MCF 10A (cell line): ENCODE measurements at regions not wholly inside any gene's neighbourhood (a gene's known extent, or its start where the extent isn't known, plus 50 kb on each side); places are given as distances from the start of the nearest gene placed in this dataset.

Experiments
- BruUV-seq: library from RNA; stranded (reverse); fragments of 400-500 nt; replicated peaks from 2 replicates; lab custom pipeline; 2021; lab: Mats Ljungman, UMichigan
- CTCF ChIA-PET: fragments of 300-600 bp; sonication (Branson Sonifier 250); formaldehyde crosslinking; extraction: SDS; loops from one replicate; lab custom pipeline; 2021; ENCODE audit warnings: antibody characterized with exemption, inconsistent platforms; lab: Yijun Ruan, JAX
- POLR2A ChIA-PET: fragments of 300-600, 350-650 bp; sonication (Branson Sonifier 250); formaldehyde crosslinking; extraction: SDS; loops from one replicate; lab custom pipeline; 2020; ENCODE audit warnings: antibody characterized with exemption, inconsistent platforms; lab: Yijun Ruan, JAX
- DNase-seq: peaks from one replicate; pipeline ENCODE4 v3.0.0-alpha.2; 2018; ENCODE audit not compliant: unreplicated experiment
- H3K27ac Mint-ChIP-seq: one replicate; pipeline ENCODE4 v1.8.0; 2022; ENCODE audit warnings: mild to moderate bottlenecking, low read depth, mixed read lengths; ENCODE audit not compliant: unreplicated experiment
- H3K27me3 Mint-ChIP-seq: one replicate; pipeline ENCODE4 v1.8.0; 2022; ENCODE audit warnings: mixed read lengths; ENCODE audit not compliant: insufficient read depth, unreplicated experiment
- H3K36me3 Mint-ChIP-seq: one replicate; pipeline ENCODE4 v1.8.0; 2022; ENCODE audit warnings: mild to moderate bottlenecking, moderate library complexity, mixed read lengths; ENCODE audit not compliant: insufficient read depth, unreplicated experiment
- H3K4me1 Mint-ChIP-seq: one replicate; pipeline ENCODE4 v1.8.0; 2022; ENCODE audit warnings: mixed read lengths; ENCODE audit not compliant: insufficient read depth, unreplicated experiment
- H3K4me3 Mint-ChIP-seq: one replicate; pipeline ENCODE4 v1.8.0; 2022; ENCODE audit warnings: mild to moderate bottlenecking, moderate library complexity, mixed read lengths; ENCODE audit not compliant: unreplicated experiment
- H3K9me3 Mint-ChIP-seq: one replicate; pipeline ENCODE4 v1.8.0; 2022; ENCODE audit warnings: mixed read lengths; ENCODE audit not compliant: unreplicated experiment
- intact Hi-C: fragments of 100-400 bp; cut with micrococcal nuclease; formaldehyde crosslinking; loops from 2 replicates; pipeline ENCODE4 v1.14.1; 2022
- TF ChIP-seq, protein P1 (sequence below): fragments of 200-600 bp; IDR thresholded peaks from one replicate; pipeline ENCODE4 v1.8.0; 2022; ENCODE audit warnings: antibody characterized with exemption, mild to moderate bottlenecking; ENCODE audit not compliant: unreplicated experiment

DNA sequence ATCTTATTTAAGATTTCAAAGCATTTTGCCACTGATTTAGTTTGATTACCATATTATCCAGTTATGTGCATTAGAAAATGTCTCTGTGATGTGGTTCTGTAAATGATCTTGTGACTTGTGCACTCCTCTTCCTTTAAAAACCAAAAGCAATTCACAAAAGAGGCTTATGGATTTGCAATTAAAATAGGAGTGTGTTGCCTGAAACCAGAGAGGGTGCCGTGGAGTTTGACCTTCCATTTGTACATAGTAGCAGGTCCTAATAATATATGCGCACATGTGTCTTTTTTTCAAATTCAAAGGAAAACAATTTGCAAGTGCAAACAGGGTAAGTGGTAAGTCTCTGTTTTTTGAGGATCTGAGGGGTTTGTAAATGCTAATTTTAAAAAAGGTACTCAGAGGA is 470.9 kb downstream of the VRK1 start:
- H3K27ac Mint-ChIP-seq: no peak overlapping the region
- ChIA-PET CTCF (no interaction called here), POLR2A (no interaction called here)
- peaks cover 13% of the 10 kb centered on the region for H3K27me3 Mint-ChIP-seq
- H3K4me1 Mint-ChIP-seq: peaks cover 21% of the 10 kb centered on the region
- H3K9me3 Mint-ChIP-seq: no peaks in the 10 kb centered on the region
- no peak overlapping the region for H3K4me3 Mint-ChIP-seq
- no TSS peak for BruUV-seq
- intact Hi-C loops: no loop called here
- no peaks in the 10 kb centered on the region for H3K36me3 Mint-ChIP-seq
- TF ChIP-seq, protein P1, sequence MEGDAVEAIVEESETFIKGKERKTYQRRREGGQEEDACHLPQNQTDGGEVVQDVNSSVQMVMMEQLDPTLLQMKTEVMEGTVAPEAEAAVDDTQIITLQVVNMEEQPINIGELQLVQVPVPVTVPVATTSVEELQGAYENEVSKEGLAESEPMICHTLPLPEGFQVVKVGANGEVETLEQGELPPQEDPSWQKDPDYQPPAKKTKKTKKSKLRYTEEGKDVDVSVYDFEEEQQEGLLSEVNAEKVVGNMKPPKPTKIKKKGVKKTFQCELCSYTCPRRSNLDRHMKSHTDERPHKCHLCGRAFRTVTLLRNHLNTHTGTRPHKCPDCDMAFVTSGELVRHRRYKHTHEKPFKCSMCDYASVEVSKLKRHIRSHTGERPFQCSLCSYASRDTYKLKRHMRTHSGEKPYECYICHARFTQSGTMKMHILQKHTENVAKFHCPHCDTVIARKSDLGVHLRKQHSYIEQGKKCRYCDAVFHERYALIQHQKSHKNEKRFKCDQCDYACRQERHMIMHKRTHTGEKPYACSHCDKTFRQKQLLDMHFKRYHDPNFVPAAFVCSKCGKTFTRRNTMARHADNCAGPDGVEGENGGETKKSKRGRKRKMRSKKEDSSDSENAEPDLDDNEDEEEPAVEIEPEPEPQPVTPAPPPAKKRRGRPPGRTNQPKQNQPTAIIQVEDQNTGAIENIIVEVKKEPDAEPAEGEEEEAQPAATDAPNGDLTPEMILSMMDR: no peak
- DNase-seq: no peak

DNA sequence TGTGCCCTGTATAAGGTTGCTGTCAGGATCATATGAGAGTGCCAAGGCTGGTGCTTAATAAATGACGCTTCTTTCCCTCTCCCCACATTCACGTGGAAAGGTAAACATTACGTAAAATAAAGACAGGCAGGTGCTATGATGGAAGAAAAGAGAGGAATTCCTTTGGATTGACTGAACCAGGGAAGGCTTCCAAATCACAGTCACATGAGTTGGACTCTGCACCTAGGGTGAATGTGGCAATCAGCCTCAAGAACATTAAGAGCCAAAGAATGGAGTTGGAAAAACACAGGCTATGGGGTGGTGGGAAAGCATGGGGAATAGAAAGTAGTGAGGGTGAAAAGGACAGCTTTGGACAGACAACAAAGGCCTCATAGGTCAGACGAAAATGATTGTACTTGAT is 473.1 kb downstream of the VRK1 start:
- BruUV-seq: no TSS peak

DNA sequence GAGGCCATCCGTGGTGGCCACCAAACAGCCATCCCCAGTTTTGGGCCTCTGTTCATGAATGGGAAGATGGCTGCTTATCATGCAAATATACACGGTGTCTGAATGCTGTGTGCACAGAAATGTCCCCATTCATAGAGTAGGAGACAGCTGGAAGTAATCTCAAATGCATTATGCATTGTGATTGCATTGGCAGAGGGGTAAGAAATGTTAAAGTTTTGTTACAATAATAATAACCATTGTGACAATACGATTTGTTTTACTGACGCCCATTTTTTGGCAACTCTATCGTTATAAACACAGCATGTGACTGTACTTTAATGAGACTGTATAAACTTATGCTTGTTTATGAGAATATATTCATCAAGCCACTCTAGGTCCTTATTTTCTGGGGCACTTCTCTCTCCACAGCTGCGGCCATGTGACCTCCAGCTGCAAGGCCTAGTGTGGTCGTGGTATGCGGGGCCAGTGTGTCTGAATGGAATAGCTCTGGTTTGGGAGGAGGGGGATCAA is 474.3 kb downstream of the VRK1 start:
- DNase-seq: no peak
- peaks cover 39% of the 10 kb centered on the region for H3K27me3 Mint-ChIP-seq
- ChIA-PET CTCF (no interaction called here), POLR2A (no interaction called here)
- BruUV-seq: no TSS peak
- H3K9me3 Mint-ChIP-seq: no peaks in the 10 kb centered on the region
- no peaks in the 10 kb centered on the region for H3K36me3 Mint-ChIP-seq
- H3K4me3 Mint-ChIP-seq: no peak overlapping the region
- TF ChIP-seq, protein P1: no peak
- H3K4me1 Mint-ChIP-seq: peaks cover 15% of the 10 kb centered on the region
- no peak overlapping the region for H3K27ac Mint-ChIP-seq
- intact Hi-C loops: no loop called here

More for the DNA sequence above, 473.1 kb downstream of the VRK1 start:
- DNase-seq: peak; percentile 45
- Mint-ChIP-seq H3K36me3 (no peaks in the 10 kb centered on the region), H3K9me3 (no peaks in the 10 kb centered on the region), H3K27me3 (peaks cover 27% of the 10 kb centered on the region), H3K4me3 (no peak overlapping the region), H3K4me1 (peaks cover 21% of the 10 kb centered on the region), H3K27ac (no peak overlapping the region)
- CTCF ChIA-PET: interaction anchor here (0.6 kb wide), 1 partner anchor 394 kb away, joined by 4 read pairs; no protein-coding TSS in a partner anchor
- TF ChIP-seq, protein P1: no peak
- intact Hi-C loops: no loop called here
- POLR2A ChIA-PET: no interaction called here

DNA sequence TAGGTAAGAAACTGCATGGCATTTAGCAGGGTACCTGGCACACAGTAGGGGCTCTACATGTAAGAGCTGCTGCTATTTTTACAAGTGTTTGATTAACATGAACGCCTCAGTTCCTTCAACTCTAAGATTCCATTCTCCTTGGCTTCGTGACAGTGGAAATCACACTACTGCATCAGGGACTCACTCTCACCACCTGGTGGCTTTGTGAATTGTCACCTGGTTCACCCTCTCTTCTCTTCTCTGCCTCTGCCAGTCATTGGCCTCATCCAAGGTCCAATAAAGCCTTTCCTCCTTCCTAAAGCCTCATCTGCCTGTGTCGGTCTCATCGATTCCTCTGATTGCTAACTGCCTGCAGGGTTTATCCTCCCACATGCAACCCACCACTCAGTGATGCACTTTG is 476.4 kb downstream of the VRK1 start:
- intact Hi-C loops: no loop called here
- Mint-ChIP-seq H3K4me1 (peaks cover 11% of the 10 kb centered on the region), H3K9me3 (no peaks in the 10 kb centered on the region), H3K4me3 (no peak overlapping the region), H3K36me3 (no peaks in the 10 kb centered on the region), H3K27ac (no peak overlapping the region), H3K27me3 (peaks cover 50% of the 10 kb centered on the region)
- CTCF ChIA-PET: no interaction called here
- DNase-seq: no peak
- TF ChIP-seq, protein P1: no peak
- BruUV-seq: no TSS peak
- POLR2A ChIA-PET: interaction anchor here (0.7 kb wide), 1 partner anchor 10 kb away, joined by 5 read pairs; no protein-coding TSS in a partner anchor
